Tibial nerve (tissue), 4 donors: ENCODE measurements at regions not wholly inside any gene's neighbourhood (a gene's known extent, or its start where the extent isn't known, plus 50 kb on each side); places are given as distances from the start of the nearest gene placed in this dataset.

Experiments used
- EP300 ChIP-seq, 2 donors: sonication (generic); formaldehyde crosslinking; IDR thresholded peaks; one replicate each; pipeline ENCODE4 v1.6.1; 2017; ENCODE audit warnings: antibody characterized with exemption in 2 of 2, mild to moderate bottlenecking in 1 of 2
- POLR2A ChIP-seq, 2 donors: fragments of 450-650 bp; IDR thresholded peaks; one replicate each; pipeline ENCODE4 v1.6.1; 2017; ENCODE audit warnings: antibody characterized with exemption in 2 of 2, mild to moderate bottlenecking in 2 of 2, moderate library complexity in 2 of 2
- TF ChIP-seq, protein P1 (sequence below), 5 experiments: fragments of 200-600 bp in 3 of 5; fragments of 450-650 bp in 2 of 5; sonication (generic) in 3 of 5; IDR thresholded peaks; one replicate each; pipeline ENCODE4 v1.5.1; 2016 to 2019; ENCODE audit warnings: antibody characterized with exemption in 5 of 5, mild to moderate bottlenecking in 3 of 5, moderate library complexity in 2 of 5

DNA sequence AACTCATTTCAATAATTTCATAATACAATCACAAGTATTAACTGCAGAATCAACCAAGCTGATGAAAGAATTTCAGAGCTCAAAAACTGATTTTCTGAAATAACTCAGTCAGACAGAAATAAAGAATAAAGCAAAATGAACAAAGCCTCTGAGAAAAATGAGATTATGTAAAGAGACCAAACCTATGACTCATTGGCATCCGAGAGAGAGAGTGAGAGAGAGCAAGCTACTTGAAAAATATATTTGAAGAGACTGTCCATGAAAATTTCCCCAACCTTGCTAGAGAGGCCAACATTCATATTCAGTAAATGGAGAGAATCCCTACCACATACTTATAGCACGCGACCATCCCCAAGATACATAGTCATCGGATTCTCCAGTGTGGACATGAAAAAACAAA, 1376.4 kb downstream of the CDH11 start:
- TF ChIP-seq POLR2A (IDR thresholded peaks at IDR 0.05) (no peak), EP300 (IDR thresholded peaks at IDR 0.05) (no peak)
- TF ChIP-seq, protein P1, sequence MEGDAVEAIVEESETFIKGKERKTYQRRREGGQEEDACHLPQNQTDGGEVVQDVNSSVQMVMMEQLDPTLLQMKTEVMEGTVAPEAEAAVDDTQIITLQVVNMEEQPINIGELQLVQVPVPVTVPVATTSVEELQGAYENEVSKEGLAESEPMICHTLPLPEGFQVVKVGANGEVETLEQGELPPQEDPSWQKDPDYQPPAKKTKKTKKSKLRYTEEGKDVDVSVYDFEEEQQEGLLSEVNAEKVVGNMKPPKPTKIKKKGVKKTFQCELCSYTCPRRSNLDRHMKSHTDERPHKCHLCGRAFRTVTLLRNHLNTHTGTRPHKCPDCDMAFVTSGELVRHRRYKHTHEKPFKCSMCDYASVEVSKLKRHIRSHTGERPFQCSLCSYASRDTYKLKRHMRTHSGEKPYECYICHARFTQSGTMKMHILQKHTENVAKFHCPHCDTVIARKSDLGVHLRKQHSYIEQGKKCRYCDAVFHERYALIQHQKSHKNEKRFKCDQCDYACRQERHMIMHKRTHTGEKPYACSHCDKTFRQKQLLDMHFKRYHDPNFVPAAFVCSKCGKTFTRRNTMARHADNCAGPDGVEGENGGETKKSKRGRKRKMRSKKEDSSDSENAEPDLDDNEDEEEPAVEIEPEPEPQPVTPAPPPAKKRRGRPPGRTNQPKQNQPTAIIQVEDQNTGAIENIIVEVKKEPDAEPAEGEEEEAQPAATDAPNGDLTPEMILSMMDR (IDR thresholded peaks at IDR 0.05) = no peak
